ENCODE measurements at regions not wholly inside any gene's neighbourhood (a gene's known extent, or its start where the extent isn't known, plus 50 kb on each side); places are given as distances from the start of the nearest gene placed in this dataset.
A peak's percentile ranks its signal among the peaks of the same experiment; 100 is the strongest.

DNA sequence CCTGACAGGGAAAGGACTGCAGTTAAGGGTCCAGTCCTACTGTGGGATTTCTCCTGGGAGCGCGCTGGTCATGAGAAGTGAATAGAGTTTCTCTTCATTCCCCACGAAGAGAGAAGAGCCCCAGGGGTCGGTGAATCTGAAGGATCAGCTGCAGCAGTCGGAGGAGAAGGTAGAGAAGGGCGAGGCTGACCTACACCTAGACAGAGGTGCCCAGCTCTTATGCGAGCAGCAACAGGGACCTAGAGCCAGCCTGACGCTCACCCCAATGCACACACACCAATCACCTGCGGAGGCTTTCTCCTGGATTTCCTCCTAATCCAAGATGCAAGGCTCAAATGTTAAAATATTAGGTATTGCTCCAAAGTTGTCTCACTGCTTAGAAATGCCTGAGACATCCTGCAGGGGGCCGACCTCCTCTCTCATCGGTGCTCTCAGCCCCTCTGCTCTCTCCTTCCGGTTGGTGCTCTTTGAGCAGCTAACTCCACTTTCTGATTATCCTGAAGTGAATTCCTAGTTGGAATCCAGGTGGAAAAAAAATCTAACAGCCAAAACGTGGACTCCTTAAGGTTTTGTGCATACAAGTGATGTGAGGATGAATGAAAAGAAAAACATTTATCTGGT is 176.4 kb downstream of the AHR start:
- Mint-ChIP-seq H3K9me3 (no peaks in the 10 kb centered on the region), H3K4me3 (no peak overlapping the region), H3K27ac (no peak overlapping the region), H3K4me1 (ENCODE audit: low read depth in 2 of 2) (no peaks in the 10 kb centered on the region), H3K27me3 (no peaks in the 10 kb centered on the region), H3K36me3 (no peaks in the 10 kb centered on the region)
- ATAC-seq (no peak), DNase-seq (ENCODE audit: low spot score) (no peak)

DNA sequence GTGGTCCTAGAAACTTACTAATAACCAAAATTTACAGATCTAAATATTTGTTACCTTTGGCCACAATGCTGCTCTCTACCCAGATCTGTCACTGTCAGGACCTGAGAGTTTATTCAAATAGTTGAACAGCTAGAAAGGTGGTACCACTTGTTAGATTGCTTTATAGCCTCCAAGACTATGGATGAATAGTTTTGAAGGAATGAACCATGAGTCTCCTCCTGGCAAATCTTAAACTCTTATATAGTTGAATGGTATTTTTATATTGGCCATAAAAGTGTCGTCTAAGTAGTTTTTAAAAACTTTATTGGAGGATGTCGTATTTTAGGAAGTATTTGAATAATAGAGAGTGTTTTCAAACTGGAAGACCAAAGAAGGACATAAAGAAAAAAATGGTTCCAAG is 178.7 kb downstream of the AHR start:
- H3K27me3 Mint-ChIP-seq = no peaks in the 10 kb centered on the region
- H3K27ac Mint-ChIP-seq = no peak overlapping the region
- H3K4me3 Mint-ChIP-seq = no peak overlapping the region
- H3K9me3 Mint-ChIP-seq = no peaks in the 10 kb centered on the region
- no peak for ATAC-seq
- DNase-seq (ENCODE audit: low spot score) = no peak
- no peaks in the 10 kb centered on the region for H3K4me1 Mint-ChIP-seq (ENCODE audit: low read depth in 2 of 2)
- H3K36me3 Mint-ChIP-seq = no peaks in the 10 kb centered on the region

DNA sequence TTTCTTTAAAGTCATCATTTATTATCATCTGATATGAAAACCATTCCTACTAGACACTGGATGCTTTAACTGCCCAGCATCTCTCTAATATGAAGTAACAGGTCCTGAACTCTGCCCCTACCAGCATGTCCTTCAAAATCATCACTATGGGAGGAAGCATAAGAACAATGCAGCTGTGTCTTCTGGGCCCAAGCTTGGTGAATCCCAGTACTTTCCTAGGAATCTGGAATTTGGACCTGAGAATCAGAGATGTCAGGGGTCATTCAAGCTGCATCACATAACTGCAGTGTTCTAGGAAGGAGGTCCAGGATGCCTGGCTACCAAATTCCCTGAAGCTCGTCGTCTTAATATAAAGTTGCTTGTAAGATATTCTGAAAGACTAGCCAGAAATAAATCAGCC is 182.7 kb downstream of the AHR start:
- no peak for ATAC-seq
- Mint-ChIP-seq H3K27me3 (no peaks in the 10 kb centered on the region), H3K27ac (no peak overlapping the region), H3K36me3 (no peaks in the 10 kb centered on the region), H3K4me3 (no peak overlapping the region), H3K4me1 (ENCODE audit: low read depth in 2 of 2) (no peaks in the 10 kb centered on the region), H3K9me3 (no peaks in the 10 kb centered on the region)
- DNase-seq (ENCODE audit: low spot score) = no peak

DNA sequence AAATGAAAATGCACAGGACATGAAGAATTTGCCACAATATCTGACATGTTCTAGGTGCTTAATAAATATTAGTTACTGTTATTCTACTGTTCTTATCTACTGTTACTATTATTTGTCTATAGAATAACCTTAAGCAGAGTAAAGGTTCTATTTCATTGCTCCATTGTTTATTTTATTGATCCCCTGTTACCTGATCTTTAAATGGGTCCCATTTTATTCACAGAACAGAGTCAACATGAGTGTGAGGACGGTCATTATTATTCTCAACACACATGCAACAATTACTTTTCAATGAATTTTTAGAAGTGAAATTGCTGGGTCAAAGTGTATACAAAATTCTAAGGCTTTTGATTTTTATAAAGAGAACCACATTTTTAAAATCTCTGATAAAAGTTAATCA is 186.9 kb downstream of the AHR start:
- H3K27me3 Mint-ChIP-seq = no peaks in the 10 kb centered on the region
- no peaks in the 10 kb centered on the region for H3K36me3 Mint-ChIP-seq
- no peak for ATAC-seq
- H3K4me1 Mint-ChIP-seq (ENCODE audit: low read depth in 2 of 2) = no peaks in the 10 kb centered on the region
- H3K9me3 Mint-ChIP-seq = peaks cover 3% of the 10 kb centered on the region
- H3K27ac Mint-ChIP-seq = no peak overlapping the region
- DNase-seq (ENCODE audit: low spot score) = no peak
- no peak overlapping the region for H3K4me3 Mint-ChIP-seq

DNA sequence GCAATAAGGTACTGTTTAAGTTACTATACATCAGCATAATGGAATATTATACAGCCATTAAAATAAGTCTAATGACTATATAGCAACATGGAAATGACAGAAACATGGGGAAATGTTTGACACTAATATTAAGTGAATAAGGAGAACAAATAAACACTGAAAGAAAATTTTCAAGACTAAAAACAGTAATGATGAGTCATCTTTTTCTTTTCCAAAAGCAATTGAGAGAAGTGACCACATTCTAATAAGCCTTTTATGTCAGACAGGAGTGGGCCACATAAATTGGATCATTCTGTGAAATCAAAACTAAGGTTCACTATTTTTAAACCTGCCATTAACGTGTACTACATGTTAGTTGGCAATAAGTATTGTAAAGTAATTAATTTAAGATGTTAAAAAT is 187.5 kb downstream of the AHR start:
- H3K36me3 Mint-ChIP-seq = no peaks in the 10 kb centered on the region
- H3K4me1 Mint-ChIP-seq (ENCODE audit: low read depth in 2 of 2) = no peaks in the 10 kb centered on the region

DNA sequence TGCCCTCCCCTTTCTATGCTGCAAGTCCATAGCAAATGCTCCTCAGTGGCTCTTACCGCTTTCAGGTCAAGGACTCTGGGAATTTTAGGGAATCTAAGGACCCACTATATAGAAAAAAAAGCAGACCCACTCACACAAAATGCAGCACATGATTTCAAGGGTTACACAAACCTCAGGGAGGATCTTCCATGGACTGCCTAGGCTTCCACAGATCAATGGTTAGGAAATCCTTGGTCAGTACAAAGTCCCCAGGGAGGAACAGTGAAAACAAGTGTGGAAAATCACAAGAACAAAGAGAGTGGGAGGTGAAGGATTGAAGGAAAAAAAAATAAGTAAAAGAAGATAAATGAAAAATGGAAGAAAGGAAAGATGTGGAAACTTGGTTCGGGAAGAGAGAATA is 188.4 kb downstream of the AHR start:
- H3K4me1 Mint-ChIP-seq (ENCODE audit: low read depth in 2 of 2) = no peaks in the 10 kb centered on the region
- H3K4me3 Mint-ChIP-seq = no peak overlapping the region
- ATAC-seq (no peak), DNase-seq (ENCODE audit: low spot score) (no peak)
- H3K9me3 Mint-ChIP-seq = peaks cover 3% of the 10 kb centered on the region
- H3K27me3 Mint-ChIP-seq = no peaks in the 10 kb centered on the region
- H3K27ac Mint-ChIP-seq = no peak overlapping the region
- H3K36me3 Mint-ChIP-seq = no peaks in the 10 kb centered on the region

More for the DNA sequence above, 187.5 kb downstream of the AHR start:
- no peak for ATAC-seq
- Mint-ChIP-seq H3K27ac (no peak overlapping the region), H3K9me3 (peaks cover 3% of the 10 kb centered on the region), H3K4me3 (no peak overlapping the region), H3K27me3 (no peaks in the 10 kb centered on the region)
- no peak for DNase-seq (ENCODE audit: low spot score)

DNA sequence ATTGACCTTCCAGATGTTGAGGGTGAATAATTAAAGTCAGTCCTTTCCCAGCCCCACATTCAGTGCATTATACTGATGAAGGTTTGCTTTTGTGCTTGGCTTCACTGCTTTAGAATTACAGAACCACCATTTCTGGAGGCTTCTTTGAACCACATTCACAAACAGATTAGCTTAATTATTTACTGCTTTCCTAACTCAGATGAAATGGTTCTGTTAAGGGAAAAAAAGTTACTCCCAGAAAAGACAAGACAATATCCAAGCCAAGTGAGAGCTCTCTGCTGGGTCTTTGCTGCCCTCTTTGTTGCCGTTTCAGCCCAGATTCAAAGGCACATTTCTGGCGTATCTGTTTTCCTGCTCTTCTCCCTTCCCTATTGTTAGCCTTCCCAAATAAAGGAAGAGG is 188.9 kb downstream of the AHR start:
- Mint-ChIP-seq H3K4me3 (no peak overlapping the region), H3K9me3 (peaks cover 3% of the 10 kb centered on the region), H3K36me3 (no peaks in the 10 kb centered on the region), H3K27me3 (no peaks in the 10 kb centered on the region), H3K27ac (no peak overlapping the region), H3K4me1 (ENCODE audit: low read depth in 2 of 2) (no peaks in the 10 kb centered on the region)
- ATAC-seq (no peak), DNase-seq (ENCODE audit: low spot score) (no peak)

DNA sequence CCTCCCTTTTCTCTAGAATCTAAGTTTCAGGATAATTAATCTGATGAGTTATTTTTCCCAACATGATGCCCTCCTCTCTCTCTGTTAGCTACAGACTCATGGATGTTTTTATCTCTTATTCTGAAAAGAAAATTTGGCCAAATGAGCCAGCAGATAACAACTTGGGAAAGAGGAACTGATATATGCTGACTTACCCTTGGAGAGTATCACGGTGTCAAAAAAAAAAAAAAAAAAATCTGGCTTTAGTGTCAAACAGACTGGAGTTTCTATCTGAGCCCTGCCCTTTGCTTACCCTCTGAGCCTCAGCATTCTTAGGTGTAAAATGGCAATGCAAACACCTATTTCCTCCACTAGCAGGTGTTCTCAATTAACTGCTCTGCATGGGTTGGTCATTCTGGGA is 190.4 kb downstream of the AHR start:
- DNase-seq (ENCODE audit: low spot score) = no peak
- no peak overlapping the region for H3K27ac Mint-ChIP-seq
- no peaks in the 10 kb centered on the region for H3K36me3 Mint-ChIP-seq
- ATAC-seq = no peak
- no peak overlapping the region for H3K4me3 Mint-ChIP-seq
- H3K9me3 Mint-ChIP-seq = peaks cover 3% of the 10 kb centered on the region
- H3K27me3 Mint-ChIP-seq = no peaks in the 10 kb centered on the region
- no peaks in the 10 kb centered on the region for H3K4me1 Mint-ChIP-seq (ENCODE audit: low read depth in 2 of 2)

DNA sequence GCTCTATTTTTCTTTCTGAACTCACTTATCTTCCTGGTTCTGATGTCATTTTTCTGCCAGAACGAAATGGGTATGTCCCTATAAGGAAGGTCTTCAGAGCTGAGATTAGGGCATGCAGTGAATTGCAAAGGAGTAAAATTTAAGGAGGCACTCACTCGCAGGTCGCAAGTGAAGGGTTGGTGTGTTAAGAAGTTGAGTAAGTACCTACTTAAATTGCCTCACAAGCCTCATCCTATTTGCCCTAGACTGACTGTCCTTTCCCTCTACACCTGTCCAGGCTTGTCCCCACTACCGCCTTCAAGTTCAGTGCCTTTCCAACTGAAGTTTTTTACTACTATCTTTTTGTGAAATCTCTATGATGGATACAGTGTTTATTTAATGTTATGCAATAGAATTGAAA is 191.5 kb downstream of the AHR start:
- DNase-seq (ENCODE audit: low spot score) (no peak), ATAC-seq (no peak)
- H3K9me3 Mint-ChIP-seq = peaks cover 3% of the 10 kb centered on the region
- no peak overlapping the region for H3K4me3 Mint-ChIP-seq
- no peaks in the 10 kb centered on the region for H3K36me3 Mint-ChIP-seq
- no peak overlapping the region for H3K27ac Mint-ChIP-seq
- no peaks in the 10 kb centered on the region for H3K27me3 Mint-ChIP-seq
- no peaks in the 10 kb centered on the region for H3K4me1 Mint-ChIP-seq (ENCODE audit: low read depth in 2 of 2)

DNA sequence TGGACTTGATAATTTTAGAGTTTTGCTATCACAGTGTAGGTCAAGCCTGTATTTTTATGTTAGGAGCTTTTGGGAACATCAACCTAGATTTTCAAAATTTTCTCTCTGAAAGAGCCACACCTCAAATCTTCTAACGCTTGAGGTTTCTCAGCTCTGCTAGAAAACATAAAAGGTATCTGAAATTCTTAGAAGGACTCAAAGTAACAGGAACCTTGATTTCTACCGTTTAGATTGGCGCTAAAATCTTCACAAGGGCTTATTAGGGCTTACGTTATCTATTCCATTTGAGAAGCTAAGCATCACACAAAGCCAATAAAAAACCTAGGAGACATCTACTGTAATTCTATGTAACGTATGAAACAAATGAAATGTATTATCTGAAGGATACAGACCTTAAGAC is 192.4 kb downstream of the AHR start:
- no peak for ATAC-seq
- H3K36me3 Mint-ChIP-seq = no peaks in the 10 kb centered on the region

DNA sequence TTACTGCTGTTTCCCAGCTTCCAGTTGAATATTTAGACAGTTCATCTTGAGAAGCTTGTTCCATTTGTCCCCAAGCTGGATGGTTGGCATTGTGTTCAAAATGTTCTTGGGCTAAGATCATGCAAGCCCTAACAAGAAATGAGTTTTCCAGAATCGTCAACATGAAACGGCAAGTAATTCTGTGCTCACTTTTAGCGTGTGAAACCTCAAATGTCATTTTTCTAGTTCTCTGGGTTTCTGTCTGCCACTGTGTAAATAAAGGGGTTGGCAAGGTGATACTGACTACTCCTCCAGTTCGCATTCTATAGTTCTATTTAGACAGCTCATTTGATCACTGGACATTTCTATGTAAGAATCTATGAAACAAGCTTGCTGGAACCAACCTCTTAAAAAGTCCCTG is 194.0 kb downstream of the AHR start:
- no peak overlapping the region for H3K4me3 Mint-ChIP-seq
- no peaks in the 10 kb centered on the region for H3K27me3 Mint-ChIP-seq
- peak; percentile 43 for ATAC-seq

More for the DNA sequence above, 192.4 kb downstream of the AHR start:
- H3K9me3 Mint-ChIP-seq = peaks cover 3% of the 10 kb centered on the region
- H3K4me1 Mint-ChIP-seq (ENCODE audit: low read depth in 2 of 2) = no peaks in the 10 kb centered on the region
- no peaks in the 10 kb centered on the region for H3K27me3 Mint-ChIP-seq
- no peak for DNase-seq (ENCODE audit: low spot score)
- H3K4me3 Mint-ChIP-seq = no peak overlapping the region
- H3K27ac Mint-ChIP-seq = no peak overlapping the region

DNA sequence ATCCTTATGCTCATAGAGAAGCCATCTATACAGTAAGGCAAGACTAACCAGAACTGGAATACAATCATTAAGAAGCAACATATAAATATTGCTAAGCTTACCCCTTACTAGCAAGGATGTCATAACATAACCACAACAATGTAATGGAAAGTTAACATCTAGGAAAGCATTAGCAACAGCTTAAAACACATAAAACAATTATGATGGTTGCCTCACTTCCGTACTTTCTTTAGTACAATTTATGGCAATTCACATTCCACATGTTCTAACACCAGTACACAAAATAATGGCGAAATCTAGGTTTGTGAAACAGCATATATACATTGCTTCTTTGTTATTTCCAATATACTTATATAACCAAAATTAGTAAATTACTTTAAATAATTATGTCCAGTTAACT is 195.0 kb downstream of the AHR start:
- no peaks in the 10 kb centered on the region for H3K27me3 Mint-ChIP-seq
- H3K9me3 Mint-ChIP-seq = no peaks in the 10 kb centered on the region
- H3K36me3 Mint-ChIP-seq = no peaks in the 10 kb centered on the region
- DNase-seq (ENCODE audit: low spot score) = no peak
- H3K4me3 Mint-ChIP-seq = no peak overlapping the region
- no peak for ATAC-seq
- no peaks in the 10 kb centered on the region for H3K4me1 Mint-ChIP-seq (ENCODE audit: low read depth in 2 of 2)
- no peak overlapping the region for H3K27ac Mint-ChIP-seq

More for the DNA sequence above, 194.0 kb downstream of the AHR start:
- Mint-ChIP-seq H3K9me3 (no peaks in the 10 kb centered on the region), H3K27ac (no peak overlapping the region), H3K4me1 (ENCODE audit: low read depth in 2 of 2) (no peaks in the 10 kb centered on the region), H3K36me3 (no peaks in the 10 kb centered on the region)
- no peak for DNase-seq (ENCODE audit: low spot score)

DNA sequence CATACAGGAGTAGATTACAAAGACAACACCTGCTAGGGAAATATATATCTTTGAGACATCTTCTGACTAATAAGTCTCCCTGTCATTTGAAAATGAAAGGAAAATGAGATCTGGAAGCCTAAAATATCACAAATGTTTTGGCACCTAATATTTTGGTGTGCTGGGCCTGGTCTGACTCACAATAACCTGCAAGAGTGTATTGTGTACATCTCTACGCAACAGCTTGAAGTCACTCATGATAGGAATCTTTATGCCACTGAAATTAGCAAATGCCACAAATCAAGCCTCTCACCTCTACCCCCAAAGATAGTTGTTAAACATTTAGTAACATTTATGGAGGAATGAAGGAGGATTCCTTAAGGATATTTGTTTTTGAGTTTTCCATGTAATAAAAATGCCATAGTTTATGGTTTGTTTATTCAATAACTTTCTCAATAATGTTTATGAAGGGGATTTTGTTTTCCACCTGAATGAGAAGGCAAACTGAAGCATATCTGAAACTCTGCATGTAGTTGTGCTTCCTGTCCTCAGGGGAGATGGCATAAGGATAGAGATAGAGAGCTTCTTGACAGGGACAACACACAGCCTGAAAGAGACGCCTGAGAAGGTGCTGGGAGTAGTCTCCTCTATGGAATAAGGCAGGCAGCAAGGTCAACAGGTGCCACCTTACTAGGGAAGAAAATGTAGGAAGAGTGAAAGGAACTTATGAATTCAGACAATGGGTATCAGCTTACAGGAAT is 197.4 kb downstream of the AHR start:
- Mint-ChIP-seq H3K36me3 (no peaks in the 10 kb centered on the region), H3K4me3 (no peak overlapping the region), H3K27ac (no peak overlapping the region), H3K4me1 (ENCODE audit: low read depth in 2 of 2) (no peaks in the 10 kb centered on the region), H3K9me3 (no peaks in the 10 kb centered on the region), H3K27me3 (no peaks in the 10 kb centered on the region)
- DNase-seq (ENCODE audit: low spot score) (no peak), ATAC-seq (no peak)

DNA sequence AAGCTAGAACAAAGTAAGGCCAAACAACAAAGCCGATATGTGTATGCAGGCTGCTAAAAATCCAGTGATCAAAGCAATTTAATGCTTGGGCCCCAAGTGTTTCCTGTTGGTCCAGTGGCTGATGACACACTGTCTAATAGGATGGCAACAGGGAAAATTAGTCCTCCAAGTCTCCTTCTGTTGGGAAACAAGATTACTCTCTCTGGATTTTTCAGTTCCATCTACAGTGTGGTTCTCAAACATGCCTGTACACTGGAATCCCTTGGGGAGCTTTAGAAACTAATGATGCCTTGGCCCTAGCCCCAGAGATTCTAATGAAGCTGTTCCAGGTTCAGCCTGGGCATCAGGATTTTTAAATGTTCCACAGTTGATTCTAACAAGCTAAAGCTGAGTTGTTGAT is 198.7 kb downstream of the AHR start:
- DNase-seq (ENCODE audit: low spot score) (no peak), ATAC-seq (no peak)
- Mint-ChIP-seq H3K27ac (no peak overlapping the region), H3K27me3 (no peaks in the 10 kb centered on the region), H3K4me1 (ENCODE audit: low read depth in 2 of 2) (no peaks in the 10 kb centered on the region), H3K9me3 (no peaks in the 10 kb centered on the region), H3K36me3 (no peaks in the 10 kb centered on the region), H3K4me3 (no peak overlapping the region)

Measured in natural killer cell treated with Interleukin-12 subunit alpha and Interleukin-12 subunit beta and Interleukin-15 and Interleukin-18, amount 100 ng/mL, for 72 hours (primary cell).